ENCODE measurements at regions not wholly inside any gene's neighbourhood (a gene's known extent, or its start where the extent isn't known, plus 50 kb on each side); places are given as distances from the start of the nearest gene placed in this dataset.

- Histone ChIP-seq H3K27ac (ENCODE audit: low read depth, low read length) (no peak overlapping the region), H3K36me3 (ENCODE audit: control insufficient read depth in 5 of 5, insufficient read depth in 5 of 5, low read length in 5 of 5) (no peaks in the 10 kb centered on the region), H3K4me3 (ENCODE audit: low read depth in 1 of 5, low read length in 5 of 5) (no peak overlapping the region), H3K9me3 (ENCODE audit: control insufficient read depth in 5 of 5, low read length in 5 of 5) (no peaks in the 10 kb centered on the region), H3K4me1 (ENCODE audit: control insufficient read depth in 5 of 5, insufficient read depth in 5 of 5, low read length in 5 of 5) (peaks cover 0 to 4% (median 2%) of the 10 kb centered on the region in 5 donors), H3K9ac (ENCODE audit: low read length in 5 of 5) (no peak overlapping the region), H3K27me3 (ENCODE audit: control insufficient read depth in 5 of 5, insufficient read depth in 4 of 5, low read length in 5 of 5) (no peaks in the 10 kb centered on the region)
Observed at GRCh38 chr12:13299457-13299856, 102.9 kb downstream of the EMP1 start.

GRCh38 chr12:13293096-13293495 is 96.6 kb downstream of the EMP1 start:
- no peaks in the 10 kb centered on the region for H3K9me3 ChIP-seq (ENCODE audit: control insufficient read depth in 5 of 5, low read length in 5 of 5)
- no peak overlapping the region for H3K4me3 ChIP-seq (ENCODE audit: low read depth in 1 of 5, low read length in 5 of 5)
- no peaks in the 10 kb centered on the region for H3K36me3 ChIP-seq (ENCODE audit: control insufficient read depth in 5 of 5, insufficient read depth in 5 of 5, low read length in 5 of 5)
- H3K27ac ChIP-seq (ENCODE audit: low read depth, low read length), result no peak overlapping the region
- no peaks in the 10 kb centered on the region for H3K27me3 ChIP-seq (ENCODE audit: control insufficient read depth in 5 of 5, insufficient read depth in 4 of 5, low read length in 5 of 5)
- peaks cover 3 to 21% (median 16%) of the 10 kb centered on the region in 5 donors for H3K4me1 ChIP-seq (ENCODE audit: control insufficient read depth in 5 of 5, insufficient read depth in 5 of 5, low read length in 5 of 5)
- no peak overlapping the region for H3K9ac ChIP-seq (ENCODE audit: low read length in 5 of 5)

- H3K4me1 ChIP-seq (ENCODE audit: control insufficient read depth in 5 of 5, insufficient read depth in 5 of 5, low read length in 5 of 5), result peaks cover 3 to 21% (median 17%) of the 10 kb centered on the region in 5 donors
- peak overlapping the region; percentile 27 for H3K27ac ChIP-seq (ENCODE audit: low read depth, low read length)
- no peak overlapping the region for H3K9ac ChIP-seq (ENCODE audit: low read length in 5 of 5)
- no peaks in the 10 kb centered on the region for H3K27me3 ChIP-seq (ENCODE audit: control insufficient read depth in 5 of 5, insufficient read depth in 4 of 5, low read length in 5 of 5)
- H3K4me3 ChIP-seq (ENCODE audit: low read depth in 1 of 5, low read length in 5 of 5), result no peak overlapping the region
- H3K9me3 ChIP-seq (ENCODE audit: control insufficient read depth in 5 of 5, low read length in 5 of 5), result no peaks in the 10 kb centered on the region
- no peaks in the 10 kb centered on the region for H3K36me3 ChIP-seq (ENCODE audit: control insufficient read depth in 5 of 5, insufficient read depth in 5 of 5, low read length in 5 of 5)
Observed at GRCh38 chr12:13289653-13290289, 93.2 kb downstream of the EMP1 start.

- Histone ChIP-seq H3K9me3 (ENCODE audit: control insufficient read depth in 5 of 5, low read length in 5 of 5) (no peaks in the 10 kb centered on the region), H3K36me3 (ENCODE audit: control insufficient read depth in 5 of 5, insufficient read depth in 5 of 5, low read length in 5 of 5) (no peaks in the 10 kb centered on the region), H3K4me3 (ENCODE audit: low read depth in 1 of 5, low read length in 5 of 5) (peak overlapping the region in 1 of 5 donors; percentile 4), H3K27ac (ENCODE audit: low read depth, low read length) (peak overlapping the region; percentile 27), H3K4me1 (ENCODE audit: control insufficient read depth in 5 of 5, insufficient read depth in 5 of 5, low read length in 5 of 5) (peaks cover 3 to 27% (median 24%) of the 10 kb centered on the region in 5 donors), H3K27me3 (ENCODE audit: control insufficient read depth in 5 of 5, insufficient read depth in 4 of 5, low read length in 5 of 5) (no peaks in the 10 kb centered on the region), H3K9ac (ENCODE audit: low read length in 5 of 5) (no peak overlapping the region)
Observed at GRCh38 chr12:13288937-13289652, 92.6 kb downstream of the EMP1 start.

GRCh38 chr12:13288501-13288900 is 92.0 kb downstream of the EMP1 start:
- Histone ChIP-seq H3K9me3 (ENCODE audit: control insufficient read depth in 5 of 5, low read length in 5 of 5) (no peaks in the 10 kb centered on the region), H3K36me3 (ENCODE audit: control insufficient read depth in 5 of 5, insufficient read depth in 5 of 5, low read length in 5 of 5) (no peaks in the 10 kb centered on the region), H3K4me1 (ENCODE audit: control insufficient read depth in 5 of 5, insufficient read depth in 5 of 5, low read length in 5 of 5) (peaks cover 3 to 29% (median 26%) of the 10 kb centered on the region in 5 donors), H3K4me3 (ENCODE audit: low read depth in 1 of 5, low read length in 5 of 5) (no peak overlapping the region), H3K27me3 (ENCODE audit: control insufficient read depth in 5 of 5, insufficient read depth in 4 of 5, low read length in 5 of 5) (no peaks in the 10 kb centered on the region), H3K27ac (ENCODE audit: low read depth, low read length) (no peak overlapping the region), H3K9ac (ENCODE audit: low read length in 5 of 5) (no peak overlapping the region)

- Histone ChIP-seq H3K36me3 (ENCODE audit: control insufficient read depth in 5 of 5, insufficient read depth in 5 of 5, low read length in 5 of 5) (no peaks in the 10 kb centered on the region), H3K9me3 (ENCODE audit: control insufficient read depth in 5 of 5, low read length in 5 of 5) (no peaks in the 10 kb centered on the region), H3K27me3 (ENCODE audit: control insufficient read depth in 5 of 5, insufficient read depth in 4 of 5, low read length in 5 of 5) (no peaks in the 10 kb centered on the region), H3K4me1 (ENCODE audit: control insufficient read depth in 5 of 5, insufficient read depth in 5 of 5, low read length in 5 of 5) (peaks cover 0 to 13% (median 8%) of the 10 kb centered on the region in 5 donors), H3K4me3 (ENCODE audit: low read depth in 1 of 5, low read length in 5 of 5) (no peak overlapping the region), H3K27ac (ENCODE audit: low read depth, low read length) (no peak overlapping the region), H3K9ac (ENCODE audit: low read length in 5 of 5) (no peak overlapping the region)
Observed at GRCh38 chr12:13283867-13284266, 87.3 kb downstream of the EMP1 start.

- Histone ChIP-seq H3K4me3 (ENCODE audit: low read depth in 1 of 5, low read length in 5 of 5) (no peak overlapping the region), H3K36me3 (ENCODE audit: control insufficient read depth in 5 of 5, insufficient read depth in 5 of 5, low read length in 5 of 5) (no peaks in the 10 kb centered on the region), H3K9me3 (ENCODE audit: control insufficient read depth in 5 of 5, low read length in 5 of 5) (no peaks in the 10 kb centered on the region), H3K4me1 (ENCODE audit: control insufficient read depth in 5 of 5, insufficient read depth in 5 of 5, low read length in 5 of 5) (peaks cover 0 to 20% (median 13%) of the 10 kb centered on the region in 5 donors), H3K9ac (ENCODE audit: low read length in 5 of 5) (no peak overlapping the region), H3K27me3 (ENCODE audit: control insufficient read depth in 5 of 5, insufficient read depth in 4 of 5, low read length in 5 of 5) (no peaks in the 10 kb centered on the region), H3K27ac (ENCODE audit: low read depth, low read length) (no peak overlapping the region)
Observed at GRCh38 chr12:13282861-13283260, 86.3 kb downstream of the EMP1 start.

- Histone ChIP-seq H3K4me1 (ENCODE audit: control insufficient read depth in 5 of 5, insufficient read depth in 5 of 5, low read length in 5 of 5) (peaks cover 0 to 28% (median 20%) of the 10 kb centered on the region in 5 donors), H3K27ac (ENCODE audit: low read depth, low read length) (peak overlapping the region; percentile 6), H3K36me3 (ENCODE audit: control insufficient read depth in 5 of 5, insufficient read depth in 5 of 5, low read length in 5 of 5) (no peaks in the 10 kb centered on the region), H3K27me3 (ENCODE audit: control insufficient read depth in 5 of 5, insufficient read depth in 4 of 5, low read length in 5 of 5) (peaks cover 0 to 3% (median 0%) of the 10 kb centered on the region in 5 donors), H3K4me3 (ENCODE audit: low read depth in 1 of 5, low read length in 5 of 5) (peak overlapping the region in 2 of 5 donors; percentile 30 to 46), H3K9ac (ENCODE audit: low read length in 5 of 5) (peak overlapping the region in 2 of 5 donors; percentile 26 to 65), H3K9me3 (ENCODE audit: control insufficient read depth in 5 of 5, low read length in 5 of 5) (no peaks in the 10 kb centered on the region)
Observed at GRCh38 chr12:13278249-13278787, 81.8 kb downstream of the EMP1 start.

GRCh38 chr12:13277293-13277692 is 80.8 kb downstream of the EMP1 start:
- Histone ChIP-seq H3K27me3 (ENCODE audit: control insufficient read depth in 5 of 5, insufficient read depth in 4 of 5, low read length in 5 of 5) (peaks cover 0 to 3% (median 0%) of the 10 kb centered on the region in 5 donors), H3K27ac (ENCODE audit: low read depth, low read length) (peak overlapping the region; percentile 6), H3K9me3 (ENCODE audit: control insufficient read depth in 5 of 5, low read length in 5 of 5) (no peaks in the 10 kb centered on the region), H3K9ac (ENCODE audit: low read length in 5 of 5) (no peak overlapping the region), H3K4me1 (ENCODE audit: control insufficient read depth in 5 of 5, insufficient read depth in 5 of 5, low read length in 5 of 5) (peaks cover 0 to 28% (median 20%) of the 10 kb centered on the region in 5 donors), H3K36me3 (ENCODE audit: control insufficient read depth in 5 of 5, insufficient read depth in 5 of 5, low read length in 5 of 5) (no peaks in the 10 kb centered on the region), H3K4me3 (ENCODE audit: low read depth in 1 of 5, low read length in 5 of 5) (no peak overlapping the region)

Measured in subcutaneous abdominal adipose tissue (tissue), 5 donors.